ENCODE measurements at regions not wholly inside any gene's neighbourhood (a gene's known extent, or its start where the extent isn't known, plus 50 kb on each side); places are given as distances from the start of the nearest gene placed in this dataset.

GRCh38 chr18:73093687-73094250 is 226.0 kb upstream of the NETO1 start:
- TF ChIP-seq, protein P1, sequence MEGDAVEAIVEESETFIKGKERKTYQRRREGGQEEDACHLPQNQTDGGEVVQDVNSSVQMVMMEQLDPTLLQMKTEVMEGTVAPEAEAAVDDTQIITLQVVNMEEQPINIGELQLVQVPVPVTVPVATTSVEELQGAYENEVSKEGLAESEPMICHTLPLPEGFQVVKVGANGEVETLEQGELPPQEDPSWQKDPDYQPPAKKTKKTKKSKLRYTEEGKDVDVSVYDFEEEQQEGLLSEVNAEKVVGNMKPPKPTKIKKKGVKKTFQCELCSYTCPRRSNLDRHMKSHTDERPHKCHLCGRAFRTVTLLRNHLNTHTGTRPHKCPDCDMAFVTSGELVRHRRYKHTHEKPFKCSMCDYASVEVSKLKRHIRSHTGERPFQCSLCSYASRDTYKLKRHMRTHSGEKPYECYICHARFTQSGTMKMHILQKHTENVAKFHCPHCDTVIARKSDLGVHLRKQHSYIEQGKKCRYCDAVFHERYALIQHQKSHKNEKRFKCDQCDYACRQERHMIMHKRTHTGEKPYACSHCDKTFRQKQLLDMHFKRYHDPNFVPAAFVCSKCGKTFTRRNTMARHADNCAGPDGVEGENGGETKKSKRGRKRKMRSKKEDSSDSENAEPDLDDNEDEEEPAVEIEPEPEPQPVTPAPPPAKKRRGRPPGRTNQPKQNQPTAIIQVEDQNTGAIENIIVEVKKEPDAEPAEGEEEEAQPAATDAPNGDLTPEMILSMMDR (IDR thresholded peaks at IDR 0.05) = no peak
- TF ChIP-seq POLR2A (IDR thresholded peaks at IDR 0.05) = no peak
